IMR-90 (cell line): ENCODE measurements at regions not wholly inside any gene's neighbourhood (a gene's known extent, or its start where the extent isn't known, plus 50 kb on each side); places are given as distances from the start of the nearest gene placed in this dataset.

Experiments used
- ATAC-seq: fragments of 200-7000 bp; cut with Tn5 transposase; 2 replicates; pipeline ENCODE4 v1.9.1; 2020; ENCODE audit warnings: low read depth, mild to moderate bottlenecking, moderate library complexity
- BruUV-seq: library from RNA; stranded (reverse); fragments of 400-500 nt; replicated peaks from 2 replicates; lab custom pipeline; 2021; lab: Mats Ljungman, UMichigan
- CTCF ChIA-PET: fragments of 300-600 bp; formaldehyde crosslinking; extraction: SDS; loops from one replicate; lab custom pipeline; 2021; ENCODE audit warnings: antibody characterized with exemption; lab: Yijun Ruan, JAX
- POLR2A ChIA-PET: fragments of 300-600 bp; sonication (Branson Sonifier 250); formaldehyde crosslinking; loops from one replicate; lab custom pipeline; 2022; ENCODE audit warnings: antibody characterized with exemption; ENCODE audit not compliant: unreplicated experiment; lab: Charles Lee
- DNase-seq: peaks from one replicate; pipeline ENCODE4 v3.0.0; 2013
- H2AFZ ChIP-seq: replicated peaks from 2 replicates; pipeline ENCODE3; 2013; ENCODE audit warnings: low read length, mild to moderate bottlenecking; ENCODE audit not compliant: poor library complexity
- H2AK5ac ChIP-seq: 2 replicates; pipeline ENCODE4 v1.6.1; 2013; ENCODE audit warnings: low read depth, low read length, inconsistent platforms
- H2AK9ac ChIP-seq: replicated peaks from 2 replicates; pipeline ENCODE3; 2013; ENCODE audit warnings: mild to moderate bottlenecking, low read depth, low read length, moderate library complexity; ENCODE audit not compliant: poor library complexity
- H2BK120ac ChIP-seq: 2 replicates; pipeline ENCODE4 v1.6.1; 2013; ENCODE audit warnings: low read depth, low read length, inconsistent platforms
- H2BK15ac ChIP-seq: 3 replicates; pipeline ENCODE4 v1.6.1; 2013; ENCODE audit warnings: low read depth, low read length, inconsistent platforms
- H2BK20ac ChIP-seq: 2 replicates; pipeline ENCODE4 v1.6.1; 2013; ENCODE audit warnings: low read depth, mild to moderate bottlenecking, inconsistent platforms, low read length, moderate library complexity
- H2BK5ac ChIP-seq: 2 replicates; pipeline ENCODE4 v1.6.1; 2013; ENCODE audit warnings: mild to moderate bottlenecking, low read depth, low read length, inconsistent platforms; ENCODE audit not compliant: poor library complexity, severe bottlenecking
- H3K14ac ChIP-seq: replicated peaks from 2 replicates; pipeline ENCODE4 v1.6.1; 2013; ENCODE audit warnings: low read depth, low read length, inconsistent platforms
- H3K18ac ChIP-seq: 2 replicates; pipeline ENCODE4 v1.6.1; 2013; ENCODE audit warnings: low read depth, low read length, control low read depth
- H3K23ac ChIP-seq: 2 replicates; pipeline ENCODE4 v1.6.1; 2013; ENCODE audit warnings: low read depth, low read length, inconsistent platforms
- H3K27ac ChIP-seq: 2 replicates; pipeline ENCODE4 v1.5.1; 2013; ENCODE audit warnings: mild to moderate bottlenecking, control low read depth, low read length; ENCODE audit not compliant: insufficient read depth
- H3K27me3 ChIP-seq: 2 replicates; pipeline ENCODE4 v1.6.1; 2013; ENCODE audit warnings: low read length; ENCODE audit not compliant: control insufficient read depth, insufficient read depth
- H3K36me3 ChIP-seq: 2 replicates; pipeline ENCODE4 v1.6.1; 2013; ENCODE audit warnings: low read length, mixed read lengths; ENCODE audit not compliant: control insufficient read depth, insufficient read depth
- H3K4ac ChIP-seq: 2 replicates; pipeline ENCODE4 v1.6.1; 2013; ENCODE audit warnings: low read depth, low read length, inconsistent platforms
- H3K4me1 ChIP-seq: 2 replicates; pipeline ENCODE4 v1.6.1; 2013; ENCODE audit warnings: low read length, mixed read lengths; ENCODE audit not compliant: control insufficient read depth, insufficient read depth
- H3K4me2 ChIP-seq: 2 replicates; pipeline ENCODE4 v1.6.1; 2013; ENCODE audit warnings: low read depth, mild to moderate bottlenecking, control low read depth, low read length, moderate library complexity
- H3K4me3 ChIP-seq: 2 replicates; pipeline ENCODE4 v1.5.1; 2013; ENCODE audit warnings: low read depth, mild to moderate bottlenecking, control low read depth, low read length, moderate library complexity; ENCODE audit not compliant: insufficient read depth
- H3K56ac ChIP-seq: 2 replicates; pipeline ENCODE4 v1.6.1; 2013; ENCODE audit warnings: low read length, inconsistent platforms; ENCODE audit not compliant: insufficient read depth; ENCODE audit errors: extremely low read depth
- H3K79me1 ChIP-seq, 2 experiments: 2 replicates each; pipeline ENCODE4 v1.6.1; 2013; ENCODE audit warnings: low read length in 2 of 2, inconsistent platforms in 1 of 2, low read depth in 1 of 2
- H3K9ac ChIP-seq: 2 replicates; pipeline ENCODE4 v1.6.1; 2013; ENCODE audit warnings: low read depth, low read length, control low read depth
- H3K9me1 ChIP-seq: 2 replicates; pipeline ENCODE4 v1.6.1; 2013; ENCODE audit warnings: low read length, inconsistent platforms; ENCODE audit not compliant: insufficient read depth
- H3K9me3 ChIP-seq: 2 replicates; pipeline ENCODE4 v1.6.1; 2013; ENCODE audit warnings: low read length; ENCODE audit not compliant: control insufficient read depth, insufficient read depth
- H4K20me1 ChIP-seq: 2 replicates; pipeline ENCODE4 v1.6.1; 2013; ENCODE audit warnings: low read length, inconsistent platforms; ENCODE audit not compliant: insufficient read depth
- H4K5ac ChIP-seq: 2 replicates; pipeline ENCODE4 v1.6.1; 2013; ENCODE audit warnings: mild to moderate bottlenecking, low read depth, low read length, control low read depth
- H4K8ac ChIP-seq, 2 experiments: 2 replicates each; pipeline ENCODE4 v1.6.1; 2013; ENCODE audit warnings: low read depth in 2 of 2, low read length in 2 of 2, control low read depth in 1 of 2, inconsistent platforms in 1 of 2
- H4K91ac ChIP-seq: 2 replicates; pipeline ENCODE4 v1.6.1; 2013; ENCODE audit warnings: low read depth, low read length, inconsistent platforms; ENCODE audit not compliant: insufficient read depth
- BHLHE40 ChIP-seq: fragments of 150-350 bp; IDR thresholded peaks from 2 replicates; pipeline ENCODE4 v1.6.1; 2016; ENCODE audit warnings: mild to moderate bottlenecking, low read depth, low read length
- CEBPB ChIP-seq: IDR thresholded peaks from 2 replicates; pipeline ENCODE4 v1.6.1; 2012; ENCODE audit warnings: low read depth, low read length, improper control_type of control experiment
- CHD1 ChIP-seq: IDR thresholded peaks from 2 replicates; pipeline ENCODE4 v1.6.1; 2012; ENCODE audit warnings: low read depth, low read length, improper control_type of control experiment
- ELK1 ChIP-seq: fragments of 150-350 bp; IDR thresholded peaks from 2 replicates; pipeline ENCODE4 v1.6.1; 2016; ENCODE audit warnings: low read depth, mild to moderate bottlenecking, low read length, moderate library complexity, borderline replicate concordance
- FOS ChIP-seq: fragments of 150-350 bp; IDR thresholded peaks from 2 replicates; pipeline ENCODE4 v1.6.1; 2016; ENCODE audit warnings: low read depth, low read length
- MAFK ChIP-seq: IDR thresholded peaks from 2 replicates; pipeline ENCODE4 v1.6.1; 2012; ENCODE audit warnings: low read depth, low read length, improper control_type of control experiment
- MAZ ChIP-seq: IDR thresholded peaks from 2 replicates; pipeline ENCODE4 v1.6.1; 2012; ENCODE audit warnings: low read depth, mild to moderate bottlenecking, low read length, improper control_type of control experiment, moderate library complexity, borderline replicate concordance
- MXI1 ChIP-seq: IDR thresholded peaks from 2 replicates; pipeline ENCODE4 v1.6.1; 2012; ENCODE audit warnings: low read depth, mild to moderate bottlenecking, low read length, moderate library complexity, borderline replicate concordance
- NFE2L2 ChIP-seq: fragments of 150-350 bp; IDR thresholded peaks from 2 replicates; pipeline ENCODE4 v1.6.1; 2016; ENCODE audit warnings: low read depth, mild to moderate bottlenecking, low read length
- POLR2A ChIP-seq: IDR thresholded peaks from 2 replicates; pipeline ENCODE4 v1.6.1; 2012; ENCODE audit warnings: mild to moderate bottlenecking, low read depth, low read length
- RAD21 ChIP-seq: IDR thresholded peaks from 2 replicates; pipeline ENCODE4 v1.6.1; 2012; ENCODE audit warnings: low read length, improper control_type of control experiment
- RCOR1 ChIP-seq: IDR thresholded peaks from 2 replicates; pipeline ENCODE4 v1.6.1; 2012; ENCODE audit warnings: mild to moderate bottlenecking, low read length, improper control_type of control experiment; ENCODE audit not compliant: insufficient replicate concordance
- RFX5 ChIP-seq: IDR thresholded peaks from 2 replicates; pipeline ENCODE4 v1.8.0; 2012; ENCODE audit warnings: low read depth, mild to moderate bottlenecking, low read length, moderate library complexity
- SMC3 ChIP-seq: fragments of 150-350 bp; IDR thresholded peaks from 2 replicates; pipeline ENCODE4 v1.6.1; 2016; ENCODE audit warnings: low read depth, mild to moderate bottlenecking, antibody characterized with exemption, low read length, moderate library complexity
- WGBS, 2 experiments: methylation state at CpG; one replicate each; pipeline versions ENCODE4 v1.1.5 to v1.1.7; 2013; ENCODE audit warnings: missing lambda C conversion rate in 2 of 2; ENCODE audit not compliant: insufficient read length in 1 of 2; ENCODE audit errors: extremely low coverage in 2 of 2; 5-methylcytosine and 5-hydroxymethylcytosine counted together
- dilution Hi-C: fragments of 300-500 bp; cut with HindIII; formaldehyde crosslinking; loops from one replicate; pipeline ENCODE4 v1.14.3; 2018; ENCODE audit warnings: low sequenced_read_pairs; ENCODE audit not compliant: unreplicated experiment
- in situ Hi-C: fragments of 300-500 bp; cut with MboI; formaldehyde crosslinking; loops from 3 replicates; pipeline ENCODE4 v1.14.3; 2019; ENCODE audit warnings: low sequenced_read_pairs, inconsistent platforms, mixed read lengths
- intact Hi-C: fragments of 100-400 bp; cut with micrococcal nuclease; formaldehyde crosslinking; loops from 2 replicates; pipeline ENCODE4 v1.10.0; 2022
- TF ChIP-seq, protein P1 (sequence below): conservative IDR thresholded peaks from 2 replicates; pipeline ENCODE4 v1.5.1; 2012; ENCODE audit warnings: mild to moderate bottlenecking, low read depth, low read length, improper control_type of control experiment

DNA sequence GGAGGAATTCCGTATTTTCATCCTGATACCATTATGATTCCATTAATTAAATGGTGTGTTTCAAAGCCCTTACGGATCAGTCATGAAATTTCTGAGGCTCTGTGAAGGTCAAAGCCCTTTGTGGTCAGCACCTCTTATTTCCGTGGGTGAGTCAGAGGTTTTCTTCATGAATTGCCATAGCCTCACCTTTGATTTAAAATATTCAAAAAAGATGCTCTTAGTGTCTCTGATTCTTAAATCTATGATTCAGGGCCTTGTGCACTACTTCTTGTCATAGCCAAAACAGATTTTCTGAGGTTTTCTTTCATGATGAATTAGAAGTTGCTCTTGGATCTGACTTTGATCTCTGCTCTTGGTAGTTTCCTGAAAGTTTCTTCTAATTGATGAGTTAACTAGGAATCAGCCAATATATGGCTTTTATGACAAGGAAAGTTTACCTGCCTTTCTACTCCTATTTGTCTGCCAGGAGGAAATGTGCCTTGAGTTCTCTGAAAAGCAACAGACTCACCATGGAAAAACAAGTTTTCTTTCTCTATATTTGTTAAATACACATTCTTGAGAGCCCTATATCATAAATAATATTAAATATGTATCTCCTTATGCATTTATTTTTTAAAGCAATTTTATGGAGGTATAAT, 613.0 kb downstream of the UTRN start:
- Histone ChIP-seq H3K79me1 (no peaks in the 10 kb centered on the region), H3K36me3 (no peaks in the 10 kb centered on the region), H3K18ac (peak overlapping the region; percentile 83; the same call in 1 of the 2 replicates), H3K9ac (no peak overlapping the region), H3K27me3 (no peaks in the 10 kb centered on the region), H2AK9ac (peak overlapping the region; percentile 57), H3K27ac (peak overlapping the region; percentile 50; the same call in 1 of the 2 replicates), H4K8ac (peak overlapping the region; percentile 53 to 82), H3K23ac (peak overlapping the region; percentile 59; the same call in 1 of the 2 replicates), H3K4me2 (peak overlapping the region; percentile 11; the same call in 1 of the 2 replicates), H4K5ac (peak overlapping the region; percentile 67; the same call in 1 of the 2 replicates), H4K91ac (peak overlapping the region; percentile 78), H4K20me1 (no peaks in the 10 kb centered on the region), H2AFZ (no peak overlapping the region), H2BK5ac (peak overlapping the region; percentile 89), H3K4me1 (peaks cover 5% of the 10 kb centered on the region), H3K14ac (peak overlapping the region; percentile 66; the same call in 1 of the 2 replicates), H2AK5ac (peak overlapping the region; percentile 33; the same call in 1 of the 2 replicates), H3K9me3 (no peaks in the 10 kb centered on the region), H3K4me3 (no peak overlapping the region), H2BK120ac (peak overlapping the region; percentile 95), H3K4ac (peak overlapping the region; percentile 73; the same call in 1 of the 2 replicates), H3K9me1 (peaks cover 3% of the 10 kb centered on the region; the same call in 1 of the 2 replicates), H2BK15ac (peak overlapping the region; percentile 98), H2BK20ac (peak overlapping the region; percentile 96), H3K56ac (peak overlapping the region; percentile 61)
- in situ Hi-C loops (no loop called here), dilution Hi-C loops (no loop called here), intact Hi-C loops (no loop called here)
- DNase-seq (peak; percentile 54), ATAC-seq (peak; percentile 24; the same call in 1 of the 2 replicates)
- BruUV-seq: no TSS peak
- ChIA-PET CTCF (interaction anchor here (1.0 kb wide), 1 partner anchor 82 kb away, joined by 4 read pairs; no protein-coding TSS in a partner anchor), POLR2A (no interaction called here)
- WGBS, 2 experiments: no CpG with 5 or more reads among the region's 3 CpGs
- TF ChIP-seq FOS (no peak), NFE2L2 (no peak), POLR2A (no peak), MAFK (no peak), RFX5 (no peak), RCOR1 (no peak), BHLHE40 (no peak), ELK1 (no peak), RAD21 (no peak), MXI1 (no peak), CHD1 (no peak), SMC3 (no peak), CEBPB (no peak), MAZ (no peak)
- TF ChIP-seq, protein P1, sequence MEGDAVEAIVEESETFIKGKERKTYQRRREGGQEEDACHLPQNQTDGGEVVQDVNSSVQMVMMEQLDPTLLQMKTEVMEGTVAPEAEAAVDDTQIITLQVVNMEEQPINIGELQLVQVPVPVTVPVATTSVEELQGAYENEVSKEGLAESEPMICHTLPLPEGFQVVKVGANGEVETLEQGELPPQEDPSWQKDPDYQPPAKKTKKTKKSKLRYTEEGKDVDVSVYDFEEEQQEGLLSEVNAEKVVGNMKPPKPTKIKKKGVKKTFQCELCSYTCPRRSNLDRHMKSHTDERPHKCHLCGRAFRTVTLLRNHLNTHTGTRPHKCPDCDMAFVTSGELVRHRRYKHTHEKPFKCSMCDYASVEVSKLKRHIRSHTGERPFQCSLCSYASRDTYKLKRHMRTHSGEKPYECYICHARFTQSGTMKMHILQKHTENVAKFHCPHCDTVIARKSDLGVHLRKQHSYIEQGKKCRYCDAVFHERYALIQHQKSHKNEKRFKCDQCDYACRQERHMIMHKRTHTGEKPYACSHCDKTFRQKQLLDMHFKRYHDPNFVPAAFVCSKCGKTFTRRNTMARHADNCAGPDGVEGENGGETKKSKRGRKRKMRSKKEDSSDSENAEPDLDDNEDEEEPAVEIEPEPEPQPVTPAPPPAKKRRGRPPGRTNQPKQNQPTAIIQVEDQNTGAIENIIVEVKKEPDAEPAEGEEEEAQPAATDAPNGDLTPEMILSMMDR: no peak
